IPS-20b (cell line): ENCODE measurements at regions not wholly inside any gene's neighbourhood (a gene's known extent, or its start where the extent isn't known, plus 50 kb on each side); places are given as distances from the start of the nearest gene placed in this dataset.
A peak's percentile ranks its signal among the peaks of the same experiment; 100 is the strongest.

Experiments
- H3K27ac ChIP-seq: one replicate; pipeline ENCODE4 v1.5.1; 2013; ENCODE audit warnings: low read length
- H3K27me3 ChIP-seq: 2 replicates; pipeline ENCODE4 v1.6.1; 2013; ENCODE audit warnings: mild to moderate bottlenecking, low read length, inconsistent platforms; ENCODE audit not compliant: insufficient read depth
- H3K36me3 ChIP-seq: 2 replicates; pipeline ENCODE4 v1.6.1; 2013; ENCODE audit warnings: low read depth, mild to moderate bottlenecking, inconsistent platforms, low read length, moderate library complexity; ENCODE audit not compliant: insufficient read depth
- H3K4me1 ChIP-seq: 2 replicates; pipeline ENCODE4 v1.6.1; 2013; ENCODE audit warnings: mild to moderate bottlenecking, control low read depth, inconsistent platforms, low read length, moderate library complexity; ENCODE audit not compliant: insufficient read depth
- H3K4me3 ChIP-seq: 2 replicates; pipeline ENCODE4 v1.5.1; 2013; ENCODE audit warnings: mild to moderate bottlenecking, low read length, inconsistent platforms
- H3K9ac ChIP-seq: 2 replicates; pipeline ENCODE4 v1.6.1; 2013; ENCODE audit warnings: low read depth, mild to moderate bottlenecking, inconsistent platforms, low read length, moderate library complexity
- H3K9me3 ChIP-seq: 2 replicates; pipeline ENCODE4 v1.6.1; 2013; ENCODE audit warnings: mild to moderate bottlenecking, low read depth, low read length, inconsistent platforms; ENCODE audit not compliant: insufficient read depth

GRCh38 chr1:201614262-201615015, 75.5 kb downstream of the NAV1 start:
- Histone ChIP-seq H3K9me3 (no peaks in the 10 kb centered on the region), H3K4me1 (no peaks in the 10 kb centered on the region), H3K4me3 (peak overlapping the region; percentile 73), H3K9ac (no peak overlapping the region), H3K27ac (no peak overlapping the region), H3K36me3 (no peaks in the 10 kb centered on the region), H3K27me3 (peaks cover 3% of the 10 kb centered on the region; the same call in 1 of the 2 replicates)

- Histone ChIP-seq H3K9me3 (no peaks in the 10 kb centered on the region), H3K27ac (no peak overlapping the region), H3K27me3 (peaks cover 3% of the 10 kb centered on the region; the same call in 1 of the 2 replicates)
Measured at GRCh38 chr1:201617157-201617556, 78.2 kb downstream of the NAV1 start.

GRCh38 chr1:201618389-201618788, 79.5 kb downstream of the NAV1 start:
- H3K9ac ChIP-seq: no peak overlapping the region
- H3K9me3 ChIP-seq: no peaks in the 10 kb centered on the region
- H3K4me1 ChIP-seq: no peaks in the 10 kb centered on the region
- H3K27ac ChIP-seq: no peak overlapping the region
- H3K27me3 ChIP-seq: peaks cover 3% of the 10 kb centered on the region; the same call in 1 of the 2 replicates
- H3K36me3 ChIP-seq: no peaks in the 10 kb centered on the region
- H3K4me3 ChIP-seq: no peak overlapping the region

More at GRCh38 chr1:201617157-201617556, 78.2 kb downstream of the NAV1 start:
- Histone ChIP-seq H3K9ac (no peak overlapping the region), H3K36me3 (no peaks in the 10 kb centered on the region), H3K4me3 (no peak overlapping the region), H3K4me1 (no peaks in the 10 kb centered on the region)

- Histone ChIP-seq H3K36me3 (no peaks in the 10 kb centered on the region), H3K4me1 (no peaks in the 10 kb centered on the region), H3K27ac (no peak overlapping the region), H3K27me3 (peaks cover 3% of the 10 kb centered on the region; the same call in 1 of the 2 replicates), H3K9ac (no peak overlapping the region), H3K9me3 (no peaks in the 10 kb centered on the region), H3K4me3 (no peak overlapping the region)
Measured at GRCh38 chr1:201618905-201619304, 80.0 kb downstream of the NAV1 start.

- Histone ChIP-seq H3K36me3 (no peaks in the 10 kb centered on the region), H3K4me1 (no peaks in the 10 kb centered on the region), H3K9ac (no peak overlapping the region), H3K27me3 (peaks cover 3% of the 10 kb centered on the region; the same call in 1 of the 2 replicates), H3K4me3 (no peak overlapping the region), H3K27ac (no peak overlapping the region), H3K9me3 (no peaks in the 10 kb centered on the region)
Measured at GRCh38 chr1:201619513-201619912, 80.6 kb downstream of the NAV1 start.

- H3K4me1 ChIP-seq: no peaks in the 10 kb centered on the region
- H3K4me3 ChIP-seq: no peak overlapping the region
- no peaks in the 10 kb centered on the region for H3K36me3 ChIP-seq
- H3K27ac ChIP-seq: no peak overlapping the region
- H3K9me3 ChIP-seq: no peaks in the 10 kb centered on the region
- H3K27me3 ChIP-seq: no peaks in the 10 kb centered on the region
- no peak overlapping the region for H3K9ac ChIP-seq
Measured at GRCh38 chr1:201622353-201622752, 83.4 kb downstream of the NAV1 start.

GRCh38 chr1:201622824-201623223, 83.9 kb downstream of the NAV1 start:
- H3K9ac ChIP-seq: no peak overlapping the region
- H3K36me3 ChIP-seq: no peaks in the 10 kb centered on the region
- no peak overlapping the region for H3K4me3 ChIP-seq
- H3K4me1 ChIP-seq: no peaks in the 10 kb centered on the region
- no peaks in the 10 kb centered on the region for H3K9me3 ChIP-seq
- no peaks in the 10 kb centered on the region for H3K27me3 ChIP-seq
- H3K27ac ChIP-seq: no peak overlapping the region

GRCh38 chr1:201624741-201625225, 85.9 kb downstream of the NAV1 start:
- H3K27ac ChIP-seq: no peak overlapping the region
- no peaks in the 10 kb centered on the region for H3K27me3 ChIP-seq
- H3K9me3 ChIP-seq: no peaks in the 10 kb centered on the region
- no peaks in the 10 kb centered on the region for H3K36me3 ChIP-seq
- H3K4me3 ChIP-seq: no peak overlapping the region
- H3K9ac ChIP-seq: no peak overlapping the region
- peaks cover 9% of the 10 kb centered on the region; the same call in 1 of the 2 replicates for H3K4me1 ChIP-seq

- H3K9me3 ChIP-seq: no peaks in the 10 kb centered on the region
- H3K9ac ChIP-seq: no peak overlapping the region
- H3K4me3 ChIP-seq: no peak overlapping the region
- no peaks in the 10 kb centered on the region for H3K27me3 ChIP-seq
- no peaks in the 10 kb centered on the region for H3K36me3 ChIP-seq
- H3K4me1 ChIP-seq: peaks cover 14% of the 10 kb centered on the region; the same call in 1 of the 2 replicates
- no peak overlapping the region for H3K27ac ChIP-seq
Measured at GRCh38 chr1:201625226-201625761, 86.4 kb downstream of the NAV1 start.

GRCh38 chr1:201625851-201626251, 86.9 kb downstream of the NAV1 start:
- H3K27me3 ChIP-seq: no peaks in the 10 kb centered on the region
- H3K27ac ChIP-seq: no peak overlapping the region
- H3K4me1 ChIP-seq: peaks cover 15% of the 10 kb centered on the region; the same call in 1 of the 2 replicates
- H3K4me3 ChIP-seq: no peak overlapping the region
- H3K9me3 ChIP-seq: no peaks in the 10 kb centered on the region
- no peak overlapping the region for H3K9ac ChIP-seq
- no peaks in the 10 kb centered on the region for H3K36me3 ChIP-seq

GRCh38 chr1:201626629-201627275, 87.8 kb downstream of the NAV1 start:
- H3K36me3 ChIP-seq: no peaks in the 10 kb centered on the region
- no peak overlapping the region for H3K9ac ChIP-seq

More at GRCh38 chr1:201626629-201627275, 87.8 kb downstream of the NAV1 start:
- H3K9me3 ChIP-seq: no peaks in the 10 kb centered on the region
- no peak overlapping the region for H3K4me3 ChIP-seq
- peaks cover 15% of the 10 kb centered on the region; the same call in 1 of the 2 replicates for H3K4me1 ChIP-seq
- H3K27ac ChIP-seq: no peak overlapping the region
- no peaks in the 10 kb centered on the region for H3K27me3 ChIP-seq
